ENCODE measurements at regions not wholly inside any gene's neighbourhood (a gene's known extent, or its start where the extent isn't known, plus 50 kb on each side); places are given as distances from the start of the nearest gene placed in this dataset.
"Not testable (repeated sequence)": the region's sequence is repeated elsewhere in the genome, so short reads cannot be mapped to it uniquely, and the experiment has no call there.

DNA sequence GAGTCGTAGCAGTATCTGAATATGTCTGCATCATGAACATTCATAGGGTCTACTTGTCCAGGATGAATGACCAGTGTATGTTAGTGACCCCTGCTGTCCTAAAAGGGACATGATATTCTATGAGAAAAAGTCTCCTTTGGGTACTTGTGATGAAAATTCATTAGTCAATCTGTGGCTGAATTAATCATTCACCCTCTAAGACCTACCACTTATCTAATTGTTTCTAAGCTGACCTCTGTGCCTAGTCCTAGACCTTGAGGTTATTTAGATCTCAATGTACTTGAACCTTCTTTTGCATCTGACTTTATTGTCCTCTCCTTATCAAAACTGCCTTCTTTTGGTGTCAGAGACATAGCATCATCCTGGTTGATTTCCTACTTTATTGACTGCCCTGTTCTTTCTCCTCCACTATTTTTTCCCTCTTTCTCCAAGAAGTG lies 799.3 kb downstream of the DIPK2A start:
- DNase-seq, result no peak

DNA sequence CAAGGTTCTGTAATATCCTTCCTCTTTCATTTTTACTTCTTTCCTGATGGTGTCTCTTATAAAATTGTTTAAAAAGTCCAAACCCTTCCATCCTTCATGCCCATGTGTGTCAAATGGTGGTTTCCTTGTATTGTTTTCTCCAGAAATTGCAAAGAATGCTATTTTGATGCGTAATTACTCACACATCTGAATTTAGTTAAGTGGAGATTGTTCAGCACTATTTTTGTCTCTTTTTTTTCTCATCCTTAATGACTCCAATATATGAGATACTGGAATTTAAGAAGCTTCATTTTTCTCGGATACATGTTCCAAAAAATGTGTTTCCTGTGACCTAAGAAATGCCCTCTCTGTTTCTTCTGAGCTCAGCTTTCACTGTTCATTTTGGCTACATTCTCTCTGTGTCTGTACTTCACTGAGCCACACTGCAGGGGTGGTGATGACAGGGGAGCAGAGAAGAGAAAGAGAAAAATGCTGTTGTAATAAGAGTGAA lies 799.8 kb downstream of the DIPK2A start:
- DNase-seq, result no peak

DNA sequence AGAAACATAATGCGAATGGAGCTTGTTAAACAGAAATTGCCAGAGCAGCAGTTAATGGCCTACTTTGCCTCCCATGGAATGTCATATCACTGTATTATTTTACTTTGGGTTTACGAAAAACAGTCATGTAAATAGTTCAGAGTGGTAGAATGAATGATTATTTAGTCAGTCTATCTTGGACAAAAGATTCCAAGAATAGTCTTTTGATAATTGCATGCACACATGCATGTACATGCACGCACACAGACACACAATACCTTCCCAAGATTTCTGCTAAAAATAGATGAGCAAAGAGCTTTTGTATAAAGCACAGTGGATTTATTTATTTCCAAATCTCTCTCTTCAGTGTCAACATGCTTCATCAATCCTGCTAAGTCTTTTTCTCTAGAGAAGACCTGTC lies 800.7 kb downstream of the DIPK2A start:
- DNase-seq, result no peak

DNA sequence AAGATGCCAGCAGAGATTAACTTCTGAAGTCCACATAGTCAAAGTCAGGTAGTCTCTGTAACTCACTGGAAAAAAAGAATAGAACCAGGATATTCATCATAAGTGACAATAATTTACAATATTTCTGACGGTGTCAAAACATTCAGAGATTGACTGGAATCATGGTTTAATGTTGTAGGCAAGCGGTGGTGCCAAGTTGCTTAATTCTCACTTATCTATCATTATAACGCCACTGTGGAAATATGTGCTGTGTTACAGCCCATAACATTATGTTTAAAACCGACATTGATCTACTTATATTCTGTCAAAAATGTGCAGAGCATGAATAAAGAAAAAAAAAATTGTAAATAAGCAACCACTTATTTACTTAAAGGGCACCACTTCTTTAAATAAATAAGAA lies 801.7 kb downstream of the DIPK2A start:
- no peak for DNase-seq

DNA sequence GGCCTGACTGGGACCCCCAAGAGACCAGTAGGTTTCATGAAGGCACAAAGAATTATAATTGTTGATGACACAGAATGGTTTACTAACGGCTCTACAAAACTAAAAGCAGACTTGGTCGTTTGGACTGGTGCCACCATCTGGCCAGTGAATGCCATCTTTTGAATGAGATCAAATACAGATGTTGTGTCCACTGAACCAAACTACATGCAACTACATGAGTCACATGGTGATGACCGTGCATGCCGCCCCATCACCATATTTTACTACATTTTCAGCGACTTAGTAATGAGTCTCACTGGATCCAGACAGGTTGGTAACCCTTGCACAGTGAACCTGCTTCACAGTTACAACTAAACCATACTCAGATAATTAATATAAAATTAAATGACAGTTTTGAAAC lies 803.3 kb downstream of the DIPK2A start:
- no peak for DNase-seq

DNA sequence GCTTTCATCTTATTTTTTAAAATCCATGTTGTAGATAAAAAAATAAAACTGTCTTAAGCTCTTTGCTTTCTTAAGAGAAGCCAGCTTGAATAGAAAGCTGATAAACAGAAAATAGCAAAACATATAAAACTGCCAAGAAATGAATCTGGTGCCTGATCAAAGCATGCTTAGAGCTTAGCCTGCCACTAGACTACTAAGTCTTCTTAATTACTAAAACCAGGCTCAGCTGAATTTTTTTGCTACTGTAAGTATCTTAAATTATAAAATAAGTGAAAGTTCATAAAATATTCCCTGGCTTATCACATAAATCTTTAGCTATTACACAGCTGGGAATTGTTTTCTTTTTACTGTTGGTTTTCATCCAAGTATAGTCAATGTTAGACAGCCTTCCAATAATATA lies 803.9 kb downstream of the DIPK2A start:
- no peak for DNase-seq

DNA sequence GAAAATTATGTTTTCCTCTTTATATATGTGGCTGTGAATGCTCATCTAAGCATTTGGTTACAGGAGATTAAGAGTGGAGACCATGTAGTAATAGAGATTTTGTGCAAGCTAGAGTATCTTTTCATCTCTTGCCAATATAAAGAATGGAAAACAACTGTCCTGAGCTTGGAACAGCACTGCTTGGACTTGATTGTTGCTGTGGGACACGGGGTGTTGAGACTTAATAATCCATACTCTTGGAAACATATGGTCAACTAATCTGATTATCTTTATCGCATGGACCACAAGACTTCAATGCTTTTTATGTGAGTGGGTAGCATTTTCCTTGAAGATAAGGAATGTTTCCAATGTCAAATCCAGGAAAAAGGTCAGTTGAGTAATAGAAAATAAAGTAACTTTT lies 806.3 kb downstream of the DIPK2A start:
- no peak for DNase-seq

DNA sequence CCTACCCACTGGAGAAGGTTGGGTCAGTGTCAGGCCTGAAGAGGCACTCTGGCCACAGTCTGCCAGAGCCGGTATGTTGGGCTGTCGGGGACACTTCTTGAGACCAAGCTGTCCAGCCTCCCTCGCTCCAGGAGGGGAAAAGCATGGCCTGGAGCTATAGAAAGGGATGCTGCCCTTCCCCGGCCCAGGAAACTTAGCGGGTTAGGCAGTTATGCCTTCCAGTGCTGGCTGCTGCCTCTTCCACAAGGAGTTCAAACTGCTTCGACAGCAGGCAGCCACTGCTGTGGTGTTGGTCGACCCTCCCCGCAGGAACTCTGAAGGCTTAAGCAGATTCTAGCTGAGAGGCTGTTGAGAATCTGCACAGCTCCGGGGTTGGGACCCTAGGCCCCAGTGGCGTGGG lies 819.4 kb downstream of the DIPK2A start:
- no peak for DNase-seq

DNA sequence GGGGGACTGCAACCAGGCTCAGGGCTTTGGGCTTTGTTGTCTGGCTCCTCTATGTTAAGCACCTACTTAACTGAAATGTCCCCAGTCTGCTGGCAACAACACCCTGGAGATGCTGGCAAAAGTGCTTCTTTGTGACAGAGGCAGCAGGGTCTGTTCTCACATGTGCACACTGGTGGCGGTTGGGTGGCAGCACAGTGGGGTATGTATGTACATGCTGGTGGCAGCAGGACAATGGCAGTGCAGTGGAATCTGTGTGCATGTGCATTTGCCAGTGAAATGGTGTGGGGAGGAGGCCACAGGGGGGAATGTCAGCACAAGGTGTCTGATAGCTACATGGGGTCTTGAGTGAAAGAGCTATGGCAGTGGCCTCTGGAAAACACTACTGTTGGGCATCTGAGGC lies 830.3 kb downstream of the DIPK2A start:
- DNase-seq, result no peak

DNA sequence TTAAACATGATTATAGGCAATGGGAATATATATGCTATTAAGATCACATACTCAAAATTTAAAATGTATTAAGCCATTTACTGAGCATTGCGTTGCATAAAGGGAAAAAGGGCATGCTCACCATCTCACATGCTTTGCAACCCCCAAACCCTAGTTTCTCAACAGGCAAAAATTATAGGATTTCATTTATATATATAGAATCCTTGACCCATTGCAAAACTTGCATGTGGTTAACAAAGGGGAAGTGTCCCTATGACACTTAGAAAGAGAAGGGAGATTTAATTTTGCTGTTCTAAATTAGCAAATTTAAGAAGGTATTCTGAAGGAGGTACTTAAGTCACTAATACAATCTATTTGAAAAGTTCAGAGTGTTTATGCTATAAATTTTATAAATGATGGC lies 837.8 kb downstream of the DIPK2A start:
- DNase-seq, result no peak

DNA sequence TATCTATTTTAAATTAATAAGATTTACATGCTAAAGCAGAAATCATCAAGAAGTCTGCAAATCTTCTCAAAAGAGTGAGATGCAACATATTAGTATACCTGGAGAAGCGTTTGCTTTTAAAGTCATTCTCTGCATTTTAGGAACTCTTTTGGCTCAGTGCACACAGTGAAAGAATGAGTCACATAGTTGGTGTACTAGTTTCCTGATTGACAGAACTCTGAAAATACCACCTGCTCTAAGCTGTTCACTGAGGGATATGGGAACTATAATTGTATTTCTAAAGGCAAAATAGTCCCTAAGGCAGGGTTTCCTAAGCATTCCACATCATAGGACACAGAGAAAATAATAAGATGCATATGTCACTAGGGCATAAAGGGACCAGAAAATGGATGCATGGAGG lies 838.5 kb downstream of the DIPK2A start:
- no peak for DNase-seq

DNA sequence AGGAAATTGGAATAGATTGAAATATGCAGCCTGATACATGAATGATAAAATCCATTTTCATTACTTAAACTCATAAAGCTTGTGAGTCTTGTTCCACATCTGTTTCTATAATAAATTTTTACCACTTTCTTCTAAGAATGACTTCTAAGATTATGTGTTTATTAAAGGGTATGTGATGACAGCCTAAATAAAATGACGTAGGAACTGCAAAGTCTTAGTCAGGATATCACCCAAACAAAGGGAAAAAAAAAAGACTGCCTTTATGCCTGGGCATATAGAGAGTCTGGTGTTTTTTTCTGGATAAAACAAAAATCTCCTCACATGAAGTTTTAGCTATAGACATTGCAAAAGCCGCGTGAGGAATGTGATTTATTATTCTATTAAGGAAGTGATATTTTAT lies 844.0 kb downstream of the DIPK2A start:
- no peak for DNase-seq

DNA sequence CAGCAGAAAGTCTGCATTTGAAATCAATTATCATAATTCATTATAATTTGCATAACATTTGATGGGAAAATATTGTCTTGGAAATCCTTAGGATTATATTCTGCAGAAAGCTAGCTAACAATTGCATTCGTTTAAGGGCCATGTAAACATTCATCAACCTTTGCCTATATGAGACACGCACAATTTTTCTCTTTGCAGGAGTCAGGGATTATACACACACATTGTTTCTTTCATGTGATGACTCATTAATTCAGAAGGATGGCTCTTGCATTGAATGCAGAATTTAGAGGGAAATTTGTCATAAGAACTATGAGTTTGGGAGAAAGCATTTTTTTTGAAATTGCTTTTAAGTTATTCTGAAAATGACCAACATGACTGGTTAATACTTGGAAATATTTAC lies 844.7 kb downstream of the DIPK2A start:
- DNase-seq, result no peak

DNA sequence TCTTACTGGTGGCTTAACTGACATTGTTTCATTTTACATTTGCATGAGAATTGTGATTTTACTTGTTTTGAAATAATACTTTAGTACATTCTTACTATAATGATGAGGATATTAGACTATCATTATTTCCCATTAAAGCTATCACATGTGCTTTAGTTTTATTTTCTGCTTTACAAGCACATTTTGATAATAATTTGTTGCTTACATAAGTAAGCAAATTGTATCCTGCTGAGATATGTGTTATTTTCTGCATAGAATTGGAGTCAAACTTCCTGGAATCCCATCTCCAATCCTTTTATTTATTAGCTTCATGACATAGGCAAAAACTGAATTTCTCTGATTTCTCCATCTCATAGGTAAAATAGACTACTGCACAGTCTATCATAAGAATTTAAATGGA lies 847.4 kb downstream of the DIPK2A start:
- no peak for DNase-seq

DNA sequence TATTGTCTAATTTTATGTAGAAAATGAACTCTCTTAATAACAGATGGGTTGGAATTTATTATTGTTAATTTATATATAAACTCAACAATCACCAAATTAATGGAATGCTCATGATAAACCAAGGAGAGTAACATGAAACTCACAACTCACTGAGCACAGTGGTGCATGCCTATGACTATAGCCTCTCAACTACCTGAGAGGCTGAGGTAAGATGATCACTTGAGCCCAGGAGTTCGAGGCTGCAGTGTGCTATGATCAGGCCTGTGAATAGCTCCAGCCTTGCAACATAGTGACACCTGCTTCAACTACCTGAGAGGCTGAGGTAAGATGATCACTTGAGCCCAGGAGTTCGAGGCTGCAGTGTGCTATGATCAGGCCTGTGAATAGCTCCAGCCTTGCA lies 848.6 kb downstream of the DIPK2A start:
- not testable (repeated sequence) for DNase-seq

DNA sequence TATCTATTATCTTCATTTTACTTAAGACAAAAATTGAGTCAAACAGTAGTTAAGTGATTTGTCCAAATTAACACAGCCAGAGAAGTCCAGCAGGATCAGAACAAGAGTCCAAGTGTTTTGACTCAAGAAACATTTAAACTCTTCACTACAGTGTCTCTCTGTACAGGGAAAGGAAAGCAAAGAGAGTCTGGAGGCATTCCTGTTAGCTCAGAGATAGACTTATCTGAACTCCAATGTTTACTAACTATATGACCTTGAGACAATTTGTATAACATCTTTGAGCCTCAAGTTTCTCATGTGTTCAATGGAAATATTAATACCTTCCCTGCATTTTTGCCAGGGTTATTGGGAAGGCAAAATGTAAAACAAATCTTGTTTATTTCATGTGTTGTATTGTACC lies 849.1 kb downstream of the DIPK2A start:
- no peak for DNase-seq

DNA sequence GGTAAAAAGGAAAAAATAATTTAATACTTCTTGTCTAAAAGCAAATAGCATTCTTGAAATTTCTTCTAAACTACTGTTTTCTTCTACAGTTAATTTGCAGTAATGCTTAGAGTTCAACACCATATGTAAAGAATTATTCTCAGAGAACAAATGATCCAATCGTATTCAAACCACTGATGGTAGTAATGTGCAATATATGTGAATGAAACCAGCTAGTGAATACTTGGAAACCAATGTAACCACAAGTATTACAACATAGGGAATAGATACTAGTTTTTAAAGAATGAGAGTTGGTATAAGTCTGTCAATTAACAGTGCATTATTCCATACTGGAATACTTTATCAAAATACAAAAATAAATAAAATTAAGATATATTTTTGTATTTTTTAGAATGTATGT lies 850.0 kb downstream of the DIPK2A start:
- no peak for DNase-seq

DNA sequence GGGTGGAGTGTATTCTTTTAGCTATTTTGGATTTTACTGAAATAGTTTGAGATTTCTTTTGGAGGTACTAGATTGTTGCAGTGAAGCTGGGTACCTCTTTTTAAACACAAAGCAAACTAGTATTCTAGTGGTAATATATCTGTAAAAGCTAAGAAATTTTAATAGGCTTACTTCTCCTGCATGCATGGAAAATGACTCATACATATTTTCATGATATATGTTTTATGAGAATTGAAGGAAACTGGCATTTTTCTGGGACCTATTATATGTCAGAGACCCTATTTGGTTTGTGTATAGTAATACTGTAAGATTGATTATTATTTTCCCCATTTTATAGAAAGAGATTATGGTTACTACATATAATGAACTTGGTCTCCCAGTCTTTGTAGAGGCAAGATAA lies 851.0 kb downstream of the DIPK2A start:
- DNase-seq, result no peak

DNA sequence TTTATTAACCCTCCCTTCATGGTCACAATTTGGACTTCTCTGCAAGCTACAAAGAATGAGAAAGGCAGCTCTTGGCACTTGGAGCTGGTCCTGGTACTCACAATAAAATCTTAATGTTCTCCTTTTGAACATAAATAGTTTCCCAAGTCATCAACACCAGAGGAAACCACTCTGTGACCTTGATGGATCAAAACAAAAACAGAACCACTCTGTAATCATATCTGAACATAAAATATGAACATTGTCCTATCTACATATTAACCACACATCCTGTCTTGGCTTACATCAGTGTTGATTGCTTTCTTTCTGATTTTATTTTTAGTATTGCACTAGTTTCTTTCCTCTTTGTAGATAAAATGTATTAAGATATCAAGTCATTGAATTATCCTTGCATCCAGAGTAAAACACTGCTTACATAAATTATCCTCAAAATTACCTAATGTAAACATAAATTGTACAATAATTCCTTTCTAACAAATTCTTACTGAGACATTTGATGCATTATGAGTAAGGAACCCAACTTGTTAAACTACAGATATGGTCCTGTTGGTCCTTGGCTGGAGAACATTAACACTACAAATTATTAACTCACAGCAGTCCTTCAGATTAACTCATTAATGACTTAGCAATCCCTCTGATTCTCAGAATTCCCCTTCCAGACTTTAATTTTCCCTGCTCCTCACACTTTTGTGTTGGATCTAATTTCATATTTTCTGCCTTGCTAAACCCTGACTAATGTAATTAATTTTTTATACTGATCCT lies 860.5 kb downstream of the DIPK2A start:
- no peak for DNase-seq

DNA sequence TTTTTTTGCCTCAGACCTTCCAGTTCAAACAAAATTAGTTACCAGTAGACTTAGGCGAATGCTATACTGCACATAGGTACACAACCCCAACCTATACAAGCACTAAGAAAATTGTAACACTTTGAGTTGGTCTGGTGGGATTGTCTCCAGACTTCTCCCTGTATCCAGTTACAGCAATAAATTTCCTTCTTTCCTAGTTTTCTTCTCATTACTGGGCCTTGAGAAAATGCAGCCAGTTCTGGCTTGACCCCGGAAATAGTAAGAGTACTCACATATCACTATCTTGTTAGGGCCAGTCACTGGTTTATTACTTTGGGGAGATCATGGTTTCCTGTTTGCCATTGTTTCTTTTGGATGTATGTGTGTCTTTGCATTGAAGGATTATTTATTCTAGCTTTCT lies 868.4 kb downstream of the DIPK2A start:
- DNase-seq, result no peak

DNA sequence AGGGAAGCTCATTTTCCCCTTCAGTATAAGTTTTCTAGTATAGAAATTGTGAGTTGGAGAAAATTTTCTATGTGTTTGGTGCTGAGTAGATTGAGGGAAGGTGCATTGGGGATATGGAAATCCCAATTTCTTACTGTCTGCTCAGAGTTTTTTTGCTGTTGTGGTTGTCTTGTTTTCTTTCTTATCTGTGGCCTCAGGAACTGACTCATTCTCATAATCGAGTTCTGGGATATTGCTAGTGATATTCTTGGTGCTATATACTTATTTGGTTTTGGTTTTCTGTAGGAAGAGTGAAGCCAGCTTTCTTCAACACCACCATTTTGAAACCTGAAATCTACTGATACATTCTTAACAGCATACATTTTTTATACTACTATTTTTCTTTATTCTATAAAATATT lies 869.2 kb downstream of the DIPK2A start:
- no peak for DNase-seq

DNA sequence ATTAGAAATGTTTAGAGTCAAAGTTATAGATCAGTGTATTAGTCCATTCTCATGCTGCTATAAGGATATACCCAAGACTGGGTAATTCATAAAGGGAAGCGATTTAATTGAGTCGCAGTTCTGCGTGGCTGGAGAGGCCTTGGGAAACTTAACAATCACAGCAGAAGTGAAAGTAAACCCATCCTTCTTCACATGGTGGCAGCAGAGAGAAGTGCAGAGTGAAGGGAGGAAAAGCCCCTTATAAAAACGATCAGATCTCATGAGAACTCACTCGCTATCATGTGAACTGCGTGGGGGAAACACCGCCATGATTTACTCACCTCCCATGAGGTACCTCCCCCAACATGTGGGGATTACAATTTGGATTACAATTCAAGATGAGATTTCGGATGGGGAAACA lies 871.5 kb downstream of the DIPK2A start:
- DNase-seq, result no peak

DNA sequence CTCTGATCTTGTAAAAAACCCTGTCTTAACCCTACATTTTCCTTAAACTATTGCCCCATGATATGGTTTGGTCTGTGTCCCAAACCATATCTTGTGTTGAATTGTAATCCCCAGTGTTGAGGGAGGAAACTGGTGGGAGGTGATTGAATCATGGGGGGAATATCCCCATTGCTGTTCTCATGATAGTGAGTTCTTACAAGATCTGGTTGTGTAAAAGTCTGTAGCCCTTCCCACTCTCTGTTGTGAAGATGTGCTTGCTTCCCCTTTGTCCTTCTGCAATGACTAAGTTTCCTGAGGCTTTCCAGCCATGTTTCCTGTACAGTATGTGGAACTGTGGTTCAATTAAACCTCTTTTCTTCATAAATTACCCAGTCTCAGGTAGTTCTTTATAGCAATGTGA lies 881.4 kb downstream of the DIPK2A start:
- DNase-seq, result no peak

DNA sequence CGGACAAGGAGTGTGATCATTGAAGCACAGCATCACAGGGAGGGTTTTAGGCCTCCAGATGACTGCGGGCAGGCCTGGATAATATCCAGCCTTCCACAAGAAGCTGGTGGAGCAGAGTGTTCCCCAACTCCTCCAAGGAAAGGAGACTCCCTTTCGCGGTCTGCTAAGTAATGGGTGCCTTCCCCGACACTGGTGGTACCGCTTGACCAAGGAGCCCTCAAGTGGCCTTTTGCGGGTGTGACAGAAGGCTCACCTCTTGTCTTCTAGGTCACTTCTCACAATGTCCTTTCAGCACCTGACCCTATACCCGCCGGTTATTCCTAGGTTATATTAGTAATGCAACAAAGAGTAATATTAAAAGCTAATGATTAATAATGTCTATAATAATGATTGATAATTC lies 882.4 kb downstream of the DIPK2A start:
- DNase-seq, result not testable (repeated sequence)

DNA sequence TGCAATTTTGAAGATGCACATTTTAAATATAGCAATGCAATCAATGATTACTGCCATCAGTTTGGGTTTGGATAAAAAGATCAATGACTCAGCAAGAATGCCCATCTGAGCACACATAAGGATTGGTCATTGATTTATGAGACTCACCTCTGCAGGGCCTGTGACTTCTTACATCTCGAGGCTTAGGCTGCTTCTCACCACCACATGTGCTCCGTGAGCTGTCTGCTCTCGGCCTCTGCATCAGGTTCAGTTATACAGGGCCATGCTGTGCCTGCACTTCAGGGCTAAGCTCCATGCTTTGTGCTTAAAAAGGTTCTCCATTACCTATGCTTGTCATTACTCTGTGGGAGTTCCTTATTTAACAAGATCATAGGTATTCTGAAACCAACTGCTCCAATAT lies 887.5 kb downstream of the DIPK2A start:
- no peak for DNase-seq

All from NCI-H1436 (cell line).